ENCODE measurements at regions not wholly inside any gene's neighbourhood (a gene's known extent, or its start where the extent isn't known, plus 50 kb on each side); places are given as distances from the start of the nearest gene placed in this dataset.
"Not testable (repeated sequence)": the region's sequence is repeated elsewhere in the genome, so short reads cannot be mapped to it uniquely, and the experiment has no call there.

DNA sequence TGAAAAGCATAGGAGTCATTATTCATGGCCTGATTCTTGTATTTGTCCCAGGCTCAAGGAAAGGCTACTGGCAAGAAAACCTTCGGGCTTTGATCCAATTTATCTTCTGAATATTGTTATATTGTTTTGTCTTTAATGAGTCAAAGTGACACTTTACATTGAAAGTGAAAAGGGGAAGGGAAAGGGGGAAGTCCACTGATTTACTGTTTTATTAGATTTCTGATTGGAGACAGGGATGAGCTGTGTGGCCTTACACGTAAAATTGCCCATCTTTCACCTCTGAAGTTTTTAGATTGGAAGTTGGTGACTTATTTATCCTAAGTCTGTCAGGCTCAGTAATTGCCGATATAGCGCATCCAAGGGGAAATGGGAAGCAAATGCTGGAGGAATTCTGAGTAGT is 843.8 kb upstream of the LRRTM1 start:
- no peak for DNase-seq (ENCODE audit: low read depth in 4 of 4, low spot score in 3 of 4)

DNA sequence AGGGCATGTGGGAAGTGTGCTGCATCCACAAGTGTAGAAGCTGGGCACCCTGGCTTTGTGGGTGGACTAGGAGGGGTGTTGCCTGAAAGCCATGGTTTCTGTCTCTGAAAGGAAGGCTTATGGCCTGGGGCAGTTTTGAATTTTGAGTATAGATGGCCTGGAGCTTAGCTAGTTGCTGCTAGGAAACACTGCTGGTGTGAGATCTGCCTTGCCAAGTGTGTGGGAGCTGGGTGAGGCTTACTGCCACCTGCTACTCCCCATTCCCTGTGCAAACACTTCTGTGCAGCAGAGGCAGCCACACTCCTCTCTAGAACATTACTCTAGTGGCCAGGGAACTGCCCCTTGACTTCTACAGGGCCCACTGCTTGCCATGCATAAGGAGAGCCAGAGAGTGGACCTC is 831.7 kb upstream of the LRRTM1 start:
- DNase-seq (ENCODE audit: low read depth in 4 of 4, low spot score in 3 of 4) = no peak

DNA sequence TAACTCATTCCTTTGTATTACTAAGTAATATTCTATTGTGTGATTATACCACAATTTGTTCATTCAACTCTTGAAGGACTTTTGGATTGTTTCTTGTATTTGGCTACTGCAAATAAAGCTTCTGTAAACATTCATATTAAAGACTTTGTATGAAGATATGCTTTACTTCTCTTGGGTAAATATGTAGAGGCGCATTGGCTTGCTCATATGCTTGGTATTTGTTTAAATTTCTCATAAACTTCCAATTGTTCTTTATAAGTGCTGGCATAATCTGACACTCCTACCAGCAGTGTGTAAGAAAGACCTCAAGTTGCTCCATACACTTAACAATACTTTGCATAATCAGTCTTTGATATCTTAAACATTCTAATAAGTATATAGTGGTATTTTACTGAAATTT is 792.8 kb upstream of the LRRTM1 start:
- DNase-seq (ENCODE audit: low read depth in 4 of 4, low spot score in 3 of 4) = no peak

DNA sequence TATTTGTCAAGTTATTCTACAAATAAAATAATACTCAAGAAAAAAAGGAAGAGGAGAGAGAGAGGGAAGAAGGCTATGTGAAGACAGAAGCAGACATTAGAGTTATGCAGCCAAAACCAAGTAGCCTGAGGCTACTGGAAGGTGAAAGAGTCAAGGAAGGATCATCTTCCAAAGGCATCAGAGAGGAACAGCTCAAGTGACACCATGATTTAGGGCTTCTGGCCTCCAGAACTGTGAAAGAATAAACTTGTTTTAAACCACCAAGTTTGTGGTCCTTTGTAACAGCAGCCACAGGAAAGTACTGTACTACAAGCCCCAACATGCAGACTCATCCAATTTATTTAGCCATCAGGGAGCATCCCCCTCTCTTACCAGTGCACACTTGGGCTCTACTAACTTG is 788.5 kb upstream of the LRRTM1 start:
- DNase-seq (ENCODE audit: low read depth in 4 of 4, low spot score in 3 of 4) = no peak

DNA sequence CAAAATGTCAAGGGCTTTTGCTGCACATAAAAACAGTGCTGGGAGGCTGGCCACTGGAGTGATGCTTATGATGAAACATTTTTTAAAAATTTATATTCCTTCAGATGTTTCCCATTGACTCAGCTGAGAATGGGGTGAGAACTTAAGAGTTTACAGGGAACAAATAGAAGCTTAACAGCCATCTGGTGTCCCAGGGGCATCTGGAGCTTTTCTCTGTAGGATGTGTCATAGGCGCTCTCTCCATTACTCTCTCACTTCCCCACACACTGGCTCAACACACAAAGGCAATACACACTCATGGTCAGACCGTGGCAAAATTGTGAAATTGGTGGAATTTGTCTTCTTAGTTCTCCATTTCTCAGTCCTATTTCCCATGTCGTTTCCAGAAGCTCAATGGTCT is 783.1 kb upstream of the LRRTM1 start:
- no peak for DNase-seq (ENCODE audit: low read depth in 4 of 4, low spot score in 3 of 4)

DNA sequence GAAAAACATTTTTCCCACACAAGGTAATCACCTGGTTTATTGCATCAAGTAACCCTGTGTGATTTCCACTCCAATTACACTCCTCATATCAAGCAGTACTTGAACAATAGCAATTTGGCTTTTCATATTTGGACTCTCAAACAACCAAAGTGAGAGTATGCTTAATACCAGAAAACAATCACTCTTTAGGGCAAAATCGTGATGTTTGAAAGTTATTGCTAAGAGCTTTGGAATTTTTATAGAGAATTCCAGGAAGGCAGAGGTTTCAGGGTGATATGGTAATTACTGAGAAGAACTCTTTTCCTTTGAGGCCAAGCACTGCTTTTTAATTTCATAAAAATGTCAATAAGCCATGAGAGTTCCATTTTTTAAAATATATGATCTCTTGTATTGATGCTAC is 779.5 kb upstream of the LRRTM1 start:
- no peak for DNase-seq (ENCODE audit: low read depth in 4 of 4, low spot score in 3 of 4)

DNA sequence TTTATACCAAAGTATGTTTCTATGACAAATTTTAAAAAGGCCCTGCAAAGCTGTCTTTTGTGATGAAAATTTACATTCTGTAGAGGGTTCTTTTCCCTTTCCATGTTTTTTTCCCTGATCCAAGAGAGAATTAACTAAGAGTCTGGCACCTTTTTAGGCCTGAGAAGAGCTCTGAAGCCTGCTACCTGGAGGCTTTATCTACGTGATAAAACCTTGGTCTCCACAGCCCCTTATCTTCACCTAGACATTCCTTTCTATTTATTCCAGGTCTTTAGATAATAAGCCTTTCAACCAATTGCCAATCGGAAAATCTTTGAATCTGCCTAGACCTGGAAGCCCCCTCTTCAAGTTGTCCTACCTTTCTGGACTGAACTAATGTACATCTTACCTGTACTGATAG is 774.1 kb upstream of the LRRTM1 start:
- no peak for DNase-seq (ENCODE audit: low read depth in 4 of 4, low spot score in 3 of 4)

DNA sequence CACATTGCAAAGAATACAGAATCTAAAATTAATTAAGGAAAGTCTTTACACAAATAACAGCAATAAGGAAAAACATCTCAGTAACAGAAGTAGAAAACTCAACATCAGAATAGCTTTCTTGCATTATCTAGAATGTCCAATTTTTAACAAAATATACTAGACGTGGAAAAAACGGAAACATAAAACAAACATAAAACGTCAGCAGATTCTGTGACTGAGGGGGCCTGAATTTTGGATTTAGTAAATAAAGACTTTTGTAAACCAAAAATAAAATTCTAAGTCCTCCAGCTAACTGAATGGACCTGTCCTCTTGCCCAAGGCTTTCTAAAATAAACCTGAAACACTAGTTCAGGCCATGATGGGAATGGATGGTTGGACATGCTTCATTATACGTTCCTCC is 773.5 kb upstream of the LRRTM1 start:
- DNase-seq (ENCODE audit: low read depth in 4 of 4, low spot score in 3 of 4) = no peak

DNA sequence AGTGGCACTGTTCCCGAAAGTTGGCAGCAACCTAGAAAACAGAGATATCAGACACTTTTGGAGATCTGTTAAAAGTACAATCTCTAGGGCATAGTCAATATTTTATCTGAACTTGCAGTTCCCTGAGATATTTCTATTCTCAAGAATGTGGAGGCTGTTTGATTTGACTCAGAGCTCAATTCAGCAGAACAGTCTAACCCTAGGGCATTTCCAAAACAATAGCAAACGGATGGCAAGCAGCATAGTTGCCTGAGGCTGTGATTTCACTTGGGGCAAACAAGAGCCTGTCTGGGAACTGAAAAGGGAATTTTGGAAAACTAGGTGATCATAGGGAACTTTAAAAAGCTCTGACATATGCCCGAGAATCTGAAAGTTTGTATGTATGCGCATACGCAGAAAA is 772.8 kb upstream of the LRRTM1 start:
- no peak for DNase-seq (ENCODE audit: low read depth in 4 of 4, low spot score in 3 of 4)

DNA sequence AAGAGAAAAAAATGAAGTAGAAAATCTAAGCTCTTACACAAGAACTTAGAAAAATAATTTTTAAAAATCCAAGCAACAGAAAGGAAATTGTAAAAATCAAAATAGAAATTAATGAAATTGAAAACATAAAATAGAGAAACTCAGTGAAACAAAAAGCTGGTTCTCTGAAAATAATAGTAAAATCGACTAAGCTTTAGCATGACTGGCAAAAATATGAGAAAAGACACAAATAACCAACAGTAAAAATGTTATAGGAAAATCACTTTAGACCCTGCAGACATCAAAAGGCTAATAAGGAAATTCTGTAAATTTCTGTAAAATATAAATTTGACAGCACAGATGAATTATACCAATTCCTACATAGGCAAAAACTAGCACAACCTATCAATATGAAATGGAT is 768.9 kb upstream of the LRRTM1 start:
- no peak for DNase-seq (ENCODE audit: low read depth in 4 of 4, low spot score in 3 of 4)

DNA sequence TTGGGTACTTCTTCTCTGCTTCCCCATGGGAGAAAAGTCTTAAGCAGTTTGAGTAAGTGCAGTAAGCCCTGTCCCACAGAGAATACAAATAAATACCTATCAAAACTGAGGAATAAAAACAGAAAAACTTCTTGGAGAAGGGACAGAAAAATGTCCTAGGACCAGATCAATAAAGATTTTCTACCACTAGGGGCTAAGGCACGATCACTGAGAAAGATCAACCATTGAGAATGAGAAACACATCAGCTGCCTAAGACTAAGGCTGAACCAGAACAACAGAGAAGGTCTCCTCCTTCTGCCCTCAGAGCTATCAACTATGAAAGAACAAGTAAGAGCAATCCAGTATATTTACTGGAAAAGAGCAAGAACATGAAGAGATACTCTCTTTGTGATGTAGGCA is 763.6 kb upstream of the LRRTM1 start:
- no peak for DNase-seq (ENCODE audit: low read depth in 4 of 4, low spot score in 3 of 4)

DNA sequence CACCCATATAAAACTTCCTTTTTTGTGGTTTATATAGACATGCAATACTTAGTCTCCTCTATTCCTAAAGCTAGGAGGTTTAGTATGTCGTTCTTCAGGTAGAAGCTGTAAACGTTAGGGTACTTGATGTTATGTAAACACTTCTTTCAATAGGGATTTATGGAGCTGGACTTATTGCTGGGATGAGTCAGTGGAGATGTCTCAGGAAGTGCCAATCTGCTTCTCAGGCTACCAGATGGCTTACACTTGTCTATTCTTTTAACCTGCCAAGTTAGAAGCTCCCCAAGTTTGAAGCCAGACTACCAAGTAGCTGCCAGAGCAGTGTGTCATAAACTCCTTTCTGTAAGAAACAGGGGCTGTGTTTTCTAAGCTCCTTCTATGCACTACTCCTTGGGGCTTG is 756.5 kb upstream of the LRRTM1 start:
- no peak for DNase-seq (ENCODE audit: low read depth in 4 of 4, low spot score in 3 of 4)

DNA sequence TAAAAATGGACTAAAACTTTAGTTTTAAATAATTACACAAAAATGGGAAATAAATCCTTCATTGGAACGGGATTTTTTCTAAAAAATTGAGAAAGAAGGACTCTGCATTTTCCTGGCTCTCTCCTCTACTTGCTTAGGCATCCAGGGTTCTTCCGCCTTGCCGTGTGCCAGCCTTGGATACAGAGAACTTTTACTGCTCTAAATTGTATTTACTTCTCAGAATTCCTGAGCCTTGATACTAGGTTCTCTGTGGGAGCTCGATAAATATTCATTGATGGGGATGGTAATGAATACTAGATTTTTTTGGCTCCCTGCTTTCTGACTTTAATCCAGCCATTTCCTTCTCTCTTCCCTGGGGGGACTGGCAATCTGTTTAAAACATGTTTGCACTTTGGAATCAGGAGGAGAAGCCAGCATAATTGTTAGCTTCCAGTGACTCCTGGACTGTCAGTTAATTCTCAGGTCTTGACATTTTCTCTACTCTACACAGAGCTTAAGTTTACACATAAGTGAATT is 746.1 kb upstream of the LRRTM1 start:
- DNase-seq (ENCODE audit: low read depth in 4 of 4, low spot score in 3 of 4) = no peak

DNA sequence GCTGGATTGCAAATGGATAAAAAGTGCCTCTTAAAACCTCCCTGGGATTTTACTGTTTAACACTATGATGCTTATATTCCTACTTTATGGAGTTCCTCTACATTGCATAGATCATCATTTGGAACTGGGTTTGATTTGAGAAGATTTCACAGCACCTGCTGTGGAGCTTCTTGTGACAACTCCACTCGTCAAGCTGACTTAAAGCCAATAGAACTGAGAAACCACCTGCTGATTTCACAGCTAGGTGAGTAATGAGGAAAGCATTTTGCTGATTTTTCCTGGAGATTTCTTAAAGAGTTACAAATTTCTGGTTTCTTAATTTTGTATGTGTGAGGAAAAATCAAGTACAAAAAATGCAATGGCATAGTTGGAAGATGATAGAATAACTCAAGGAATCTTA is 739.1 kb upstream of the LRRTM1 start:
- DNase-seq (ENCODE audit: low read depth in 4 of 4, low spot score in 3 of 4) = no peak

DNA sequence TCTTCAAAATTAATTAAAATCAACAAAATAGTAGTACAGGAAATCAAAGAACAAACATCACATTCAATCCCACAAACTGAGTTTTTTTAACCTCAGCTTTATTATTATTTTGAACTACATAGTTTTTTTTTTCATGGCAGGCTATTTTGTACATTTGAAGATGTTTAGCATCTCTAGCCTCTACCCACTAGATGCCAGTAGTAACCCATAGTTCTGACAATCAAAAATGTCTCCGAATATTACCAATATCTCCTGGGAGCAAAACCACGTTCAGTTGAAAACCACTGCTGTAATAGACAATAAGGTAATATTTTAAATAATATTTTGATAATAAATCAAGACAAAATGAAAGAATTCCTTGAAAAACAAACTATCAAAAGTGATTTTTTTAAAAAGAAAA is 702.6 kb upstream of the LRRTM1 start:
- DNase-seq (ENCODE audit: low read depth in 4 of 4, low spot score in 3 of 4) = no peak

DNA sequence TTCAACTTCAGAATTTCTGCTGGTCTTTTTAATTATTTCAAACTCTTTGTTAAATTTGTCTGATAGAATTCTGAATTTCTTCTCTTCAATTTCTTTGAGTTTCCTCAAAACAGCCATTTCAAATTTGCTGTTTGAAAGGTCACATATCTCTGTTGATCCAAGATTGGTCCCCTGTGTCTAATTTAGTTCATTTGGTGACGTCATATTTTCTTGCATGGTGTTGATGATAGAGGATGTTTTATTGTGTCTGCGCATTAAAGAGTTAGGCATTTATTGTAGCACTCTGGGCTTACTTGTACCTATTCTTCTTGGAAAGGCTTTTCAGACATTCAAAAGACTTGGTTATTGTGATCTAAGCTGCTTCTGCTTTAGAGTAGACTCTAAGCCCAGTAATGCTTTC is 698.4 kb upstream of the LRRTM1 start:
- DNase-seq (ENCODE audit: low read depth in 4 of 4, low spot score in 3 of 4) = no peak

DNA sequence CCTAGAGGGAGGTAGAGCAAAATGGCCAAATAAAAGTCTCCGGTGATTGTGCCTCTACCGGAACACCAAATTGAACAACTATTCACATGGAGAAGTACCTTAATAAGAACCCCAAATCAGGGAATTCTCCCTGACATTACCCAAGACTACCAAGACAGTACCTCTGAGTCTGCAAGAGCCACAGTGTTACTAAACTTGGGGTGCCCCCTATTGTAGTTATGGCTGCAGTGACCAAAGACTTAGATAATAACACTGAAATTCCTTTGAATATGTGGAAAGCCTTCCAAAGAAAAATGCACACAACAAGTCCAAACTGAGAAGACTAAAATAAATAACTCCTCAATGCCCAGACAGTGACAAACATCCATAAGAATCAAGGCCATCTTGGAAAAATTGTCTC is 682.9 kb upstream of the LRRTM1 start:
- no peak for DNase-seq (ENCODE audit: low read depth in 4 of 4, low spot score in 3 of 4)

DNA sequence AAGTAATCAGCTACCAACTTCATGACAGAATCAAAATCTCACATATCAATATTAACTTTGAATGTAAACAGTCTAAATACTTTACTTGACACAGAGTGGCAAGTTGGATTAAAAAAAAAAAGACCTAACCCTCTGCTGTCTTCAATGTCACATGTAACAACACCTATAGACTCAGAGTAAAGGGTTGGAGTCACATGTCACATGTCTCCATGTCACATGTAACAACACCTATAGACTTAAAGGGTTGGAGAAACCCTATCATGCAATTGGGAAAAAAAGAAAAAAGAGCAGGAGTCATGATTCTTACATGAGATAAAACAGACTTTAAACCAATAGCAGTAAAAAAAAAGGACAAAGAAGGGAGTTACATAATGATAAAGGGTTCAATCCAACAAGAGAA is 665.3 kb upstream of the LRRTM1 start:
- DNase-seq (ENCODE audit: low read depth in 4 of 4, low spot score in 3 of 4) = no peak

DNA sequence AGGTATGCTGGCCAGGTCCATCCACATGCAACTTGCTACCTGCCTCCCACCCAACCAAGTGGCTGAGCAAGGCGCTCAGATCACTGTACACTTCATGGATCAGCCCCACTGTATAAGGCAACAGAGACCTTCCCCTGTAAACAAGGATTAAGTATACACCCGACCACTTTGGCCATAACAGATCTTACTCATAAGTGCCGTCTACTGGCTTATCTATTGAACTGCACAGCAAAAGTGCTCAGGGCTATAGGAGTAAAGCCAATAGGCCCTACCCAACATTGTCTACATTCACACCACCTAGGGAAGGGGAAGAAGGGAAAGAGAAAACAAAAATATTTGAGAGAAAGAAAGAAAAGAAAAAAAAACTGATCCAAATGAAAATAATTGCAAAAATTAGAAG is 663.9 kb upstream of the LRRTM1 start:
- DNase-seq (ENCODE audit: low read depth in 4 of 4, low spot score in 3 of 4) = no peak

DNA sequence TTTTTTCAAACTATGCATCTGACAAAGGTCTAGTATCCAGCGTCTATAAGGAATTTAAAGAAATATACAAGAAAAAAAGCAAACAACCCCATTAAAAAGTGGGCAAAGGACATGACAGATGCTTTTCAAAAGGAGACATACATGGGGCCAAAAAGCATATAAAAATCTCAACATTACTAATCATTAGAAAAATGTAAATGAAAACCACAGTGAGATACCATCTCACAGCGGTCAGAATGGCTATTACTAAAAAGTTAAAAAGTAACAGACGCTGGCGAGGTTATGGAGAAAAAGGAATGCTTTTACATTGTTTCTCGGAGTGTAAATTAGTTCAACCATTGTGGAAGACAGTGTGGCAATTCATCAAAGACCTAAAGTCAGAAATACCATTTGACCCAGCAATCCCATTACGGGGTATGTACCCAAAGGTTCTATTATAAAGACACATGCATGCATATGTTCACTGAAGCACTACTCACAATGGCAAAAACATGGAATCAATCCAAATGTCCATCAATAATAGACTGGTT is 643.1 kb upstream of the LRRTM1 start:
- no peak for DNase-seq (ENCODE audit: low read depth in 4 of 4, low spot score in 3 of 4)

DNA sequence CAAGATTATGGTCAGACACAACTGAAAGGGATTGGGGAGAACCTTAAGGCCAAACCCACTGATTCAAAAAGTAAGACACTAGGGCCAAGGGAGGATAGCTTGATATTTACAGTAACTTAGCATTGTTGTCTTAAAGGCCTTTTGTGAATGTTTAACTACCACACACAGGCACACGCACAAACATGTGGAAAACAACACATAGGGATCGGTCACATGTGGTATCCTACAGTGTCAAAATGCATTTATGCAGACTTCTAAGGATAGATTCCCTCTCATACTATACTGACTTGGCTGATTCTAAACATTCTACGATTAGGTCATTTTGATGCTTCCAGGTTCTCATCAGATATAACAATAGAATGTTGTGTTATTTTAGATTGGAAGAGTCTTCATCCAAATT is 638.9 kb upstream of the LRRTM1 start:
- no peak for DNase-seq (ENCODE audit: low read depth in 4 of 4, low spot score in 3 of 4)

DNA sequence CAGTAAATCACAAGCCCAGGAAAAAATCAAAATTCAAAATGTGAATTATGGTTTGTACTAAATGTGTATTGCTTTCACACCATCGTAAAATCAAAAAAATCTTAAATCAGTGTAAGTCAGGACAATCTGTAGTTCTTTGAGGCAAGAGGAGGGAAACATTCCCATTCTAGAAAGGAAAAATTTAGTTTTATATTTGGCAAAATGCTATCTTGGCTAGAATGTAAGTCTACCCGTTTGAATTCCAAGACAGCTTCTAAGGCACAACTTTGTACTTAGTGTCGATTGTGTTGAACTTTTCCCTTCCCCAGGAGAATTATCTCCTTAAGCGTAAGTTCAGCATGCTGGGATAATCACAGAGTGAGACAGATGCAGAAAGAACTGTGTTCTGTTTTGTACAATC is 638.2 kb upstream of the LRRTM1 start:
- no peak for DNase-seq (ENCODE audit: low read depth in 4 of 4, low spot score in 3 of 4)

DNA sequence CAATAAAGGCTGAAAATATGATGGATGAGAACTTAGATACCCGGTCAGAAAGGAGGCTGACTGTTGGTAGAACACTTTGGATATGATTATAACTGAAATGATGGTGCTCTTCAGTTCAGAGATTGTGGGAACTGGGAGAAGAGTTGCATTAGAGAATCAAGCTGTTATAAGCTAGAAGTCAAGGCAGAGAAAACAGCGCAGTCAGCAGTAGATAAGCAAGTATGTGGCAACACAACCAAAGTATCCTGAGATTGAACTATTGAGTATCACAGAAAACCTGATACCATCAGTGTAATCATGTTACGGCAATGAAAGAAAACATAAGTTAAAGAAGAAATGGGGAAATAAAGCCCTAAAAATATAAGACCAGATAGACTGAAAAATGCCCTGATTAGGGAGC is 633.9 kb upstream of the LRRTM1 start:
- no peak for DNase-seq (ENCODE audit: low read depth in 4 of 4, low spot score in 3 of 4)

DNA sequence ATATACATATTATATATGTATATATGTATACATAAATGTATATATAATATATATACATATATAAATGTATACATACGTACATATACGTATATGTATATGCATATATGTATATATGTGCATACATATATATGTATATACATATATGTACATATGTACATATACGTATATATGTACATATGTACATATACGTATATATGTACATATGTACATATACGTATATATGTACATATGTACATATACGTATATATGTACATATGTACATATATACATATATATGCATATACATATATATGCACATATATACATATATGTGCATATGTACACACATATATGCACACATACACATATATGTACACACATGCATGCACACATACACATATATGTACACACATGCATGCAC is 627.3 kb upstream of the LRRTM1 start:
- not testable (repeated sequence) for DNase-seq (ENCODE audit: low read depth in 4 of 4, low spot score in 3 of 4)

Measured in right renal pelvis (tissue), 4 donors.